ENCODE measurements at regions not wholly inside any gene's neighbourhood (a gene's known extent, or its start where the extent isn't known, plus 50 kb on each side); places are given as distances from the start of the nearest gene placed in this dataset.
"Not testable (repeated sequence)": the region's sequence is repeated elsewhere in the genome, so short reads cannot be mapped to it uniquely, and the experiment has no call there.

DNA sequence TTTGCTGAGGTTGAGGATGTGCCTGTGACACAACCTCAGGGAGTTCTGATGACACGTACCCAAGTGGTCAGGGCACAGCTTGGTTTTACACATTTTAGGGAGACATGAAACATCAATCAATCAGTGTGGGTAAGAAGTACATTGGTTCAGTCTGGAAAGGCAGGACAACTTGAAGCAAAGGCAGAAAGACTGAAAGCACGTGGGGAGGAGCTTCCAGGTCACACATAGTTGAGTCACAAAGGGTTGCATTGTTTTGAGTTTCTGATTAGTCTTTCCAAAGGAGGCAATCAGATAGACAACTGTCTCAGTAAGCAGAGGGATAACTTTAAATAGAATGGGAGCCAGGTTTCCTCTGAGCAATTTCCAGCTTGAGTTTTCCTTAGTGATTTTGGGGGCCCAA, 1910.0 kb upstream of the AGA start:
- no peak for TF ChIP-seq CTCF (IDR thresholded peaks at IDR 0.05)
- no peak for TF ChIP-seq POLR2A (IDR thresholded peaks at IDR 0.05)
- TF ChIP-seq POLR2AphosphoS5 (IDR thresholded peaks at IDR 0.05; ENCODE audit: insufficient read depth in 1 of 2, low read depth in 1 of 2) = no peak
- Histone ChIP-seq H3K4me3 (no peak overlapping the region), H3K4me1 (no peaks in the 10 kb centered on the region), H3K27ac (no peak overlapping the region), H3K36me3 (no peaks in the 10 kb centered on the region), H3K9me3 (no peaks in the 10 kb centered on the region), H3K27me3 (no peaks in the 10 kb centered on the region)
- intact Hi-C loops (cut with DNase I) = no loop called here
- DNase-seq (ENCODE audit: extremely low spot score in 2 of 2) = no peak

- Histone ChIP-seq H3K9me3 (no peaks in the 10 kb centered on the region), H3K27ac (no peak overlapping the region), H3K4me1 (no peaks in the 10 kb centered on the region), H3K27me3 (no peaks in the 10 kb centered on the region), H3K4me3 (no peak overlapping the region), H3K36me3 (no peaks in the 10 kb centered on the region)
- no peak for DNase-seq (ENCODE audit: extremely low spot score in 2 of 2)
- no peak for TF ChIP-seq CTCF (IDR thresholded peaks at IDR 0.05)
- no peak for TF ChIP-seq POLR2AphosphoS5 (IDR thresholded peaks at IDR 0.05; ENCODE audit: insufficient read depth in 1 of 2, low read depth in 1 of 2)
- TF ChIP-seq POLR2A (IDR thresholded peaks at IDR 0.05) = no peak
- intact Hi-C loops (cut with DNase I) = no loop called here
These were observed 1911.5 kb upstream of the AGA start for GRCh38 chr4:179353786-179354185.

GRCh38 chr4:179361978-179362486, 1919.8 kb upstream of the AGA start:
- no peak for TF ChIP-seq CTCF (IDR thresholded peaks at IDR 0.05)
- TF ChIP-seq POLR2AphosphoS5 (IDR thresholded peaks at IDR 0.05; ENCODE audit: insufficient read depth in 1 of 2, low read depth in 1 of 2) = no peak
- no peak for TF ChIP-seq POLR2A (IDR thresholded peaks at IDR 0.05)
- no peak overlapping the region for H3K27ac ChIP-seq
- intact Hi-C loops (cut with DNase I) = no loop called here
- H3K4me3 ChIP-seq = no peak overlapping the region
- no peaks in the 10 kb centered on the region for H3K27me3 ChIP-seq
- no peaks in the 10 kb centered on the region for H3K4me1 ChIP-seq
- no peaks in the 10 kb centered on the region for H3K9me3 ChIP-seq
- no peak for DNase-seq (ENCODE audit: extremely low spot score in 2 of 2)
- no peaks in the 10 kb centered on the region for H3K36me3 ChIP-seq

DNA sequence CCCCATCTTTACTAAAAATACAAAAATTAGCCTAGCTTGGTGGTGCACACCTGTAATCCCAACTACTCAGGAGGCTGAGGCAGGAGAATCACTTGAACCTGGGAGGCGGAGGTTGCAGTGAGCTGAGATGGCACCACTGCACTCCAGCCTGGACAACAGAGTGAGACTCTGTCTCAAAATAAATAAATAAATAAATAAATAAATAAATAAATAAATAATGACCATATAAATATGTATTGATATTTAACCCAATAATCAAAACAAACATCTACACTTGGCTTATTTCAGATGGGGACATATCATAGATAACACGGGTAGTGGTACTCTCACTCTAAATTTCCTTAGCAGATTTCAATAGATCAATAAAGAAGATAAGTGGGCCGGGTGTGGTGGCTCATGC, 1923.7 kb upstream of the AGA start:
- H3K27me3 ChIP-seq; intact Hi-C loops (cut with DNase I); H3K4me1 ChIP-seq; H3K27ac ChIP-seq; H3K4me3 ChIP-seq; H3K9me3 ChIP-seq; H3K36me3 ChIP-seq; DNase-seq (ENCODE audit: extremely low spot score in 2 of 2): not testable (repeated sequence)

- Histone ChIP-seq H3K4me3 (no peak overlapping the region), H3K4me1 (no peaks in the 10 kb centered on the region), H3K27ac (no peak overlapping the region), H3K9me3 (no peaks in the 10 kb centered on the region), H3K27me3 (no peaks in the 10 kb centered on the region), H3K36me3 (no peaks in the 10 kb centered on the region)
- DNase-seq (ENCODE audit: extremely low spot score in 2 of 2) = no peak
- intact Hi-C loops (cut with DNase I) = no loop called here
- TF ChIP-seq POLR2A (IDR thresholded peaks at IDR 0.05) = no peak
- no peak for TF ChIP-seq CTCF (IDR thresholded peaks at IDR 0.05)
- no peak for TF ChIP-seq POLR2AphosphoS5 (IDR thresholded peaks at IDR 0.05; ENCODE audit: insufficient read depth in 1 of 2, low read depth in 1 of 2)
These were observed 1930.0 kb upstream of the AGA start for GRCh38 chr4:179372242-179372641.

GRCh38 chr4:179372746-179373145, 1930.5 kb upstream of the AGA start:
- Histone ChIP-seq H3K36me3 (no peaks in the 10 kb centered on the region), H3K4me3 (no peak overlapping the region), H3K4me1 (no peaks in the 10 kb centered on the region), H3K27me3 (no peaks in the 10 kb centered on the region), H3K27ac (no peak overlapping the region), H3K9me3 (no peaks in the 10 kb centered on the region)
- TF ChIP-seq POLR2A (IDR thresholded peaks at IDR 0.05) (no peak), CTCF (IDR thresholded peaks at IDR 0.05) (no peak), POLR2AphosphoS5 (IDR thresholded peaks at IDR 0.05; ENCODE audit: insufficient read depth in 1 of 2, low read depth in 1 of 2) (no peak)
- intact Hi-C loops (cut with DNase I) = no loop called here
- no peak for DNase-seq (ENCODE audit: extremely low spot score in 2 of 2)

DNA sequence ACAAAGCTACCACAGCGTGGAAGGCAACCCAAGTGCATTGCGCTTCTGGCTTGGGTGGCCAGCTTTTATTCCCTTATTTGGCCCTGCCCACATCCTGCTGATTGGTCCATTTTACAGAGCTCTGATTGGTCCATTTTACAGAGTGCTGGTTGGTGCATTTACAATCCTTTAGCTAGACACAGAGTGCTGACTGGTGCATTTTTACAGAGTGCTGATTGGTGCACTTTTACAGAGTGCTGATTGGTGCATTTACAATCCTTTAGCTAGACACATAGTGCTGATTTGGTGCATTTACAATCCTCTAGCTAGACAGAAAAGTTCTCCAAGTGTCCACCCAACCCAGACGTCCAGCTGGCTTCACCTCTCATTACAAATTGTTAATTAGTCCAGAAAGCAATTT, 1936.6 kb upstream of the AGA start:
- H3K9me3 ChIP-seq; H3K27me3 ChIP-seq; H3K4me3 ChIP-seq; intact Hi-C loops (cut with DNase I); H3K36me3 ChIP-seq; DNase-seq (ENCODE audit: extremely low spot score in 2 of 2); H3K27ac ChIP-seq; H3K4me1 ChIP-seq: not testable (repeated sequence)

Measured in vagina (tissue), 2 donors.